Uterus (tissue), 3 donors: ENCODE measurements at regions not wholly inside any gene's neighbourhood (a gene's known extent, or its start where the extent isn't known, plus 50 kb on each side); places are given as distances from the start of the nearest gene placed in this dataset.

ENCODE experiments used
- DNase-seq, 2 donors: peaks; one replicate each; pipeline ENCODE4 v3.0.0-alpha.2; 2019 to 2020
- H3K27ac ChIP-seq, 2 donors: fragments of 200-600 bp; sonication (generic); 1 replicate in 1 of 2; 2 replicates in 1 of 2; pipeline ENCODE4 v1.5.1; 2016 to 2018
- H3K27me3 ChIP-seq, 2 donors: fragments of 200-600 bp; sonication (generic); one replicate each; pipeline ENCODE4 v1.5.1; 2018 to 2019; ENCODE audit warnings: control low read depth in 1 of 2
- H3K36me3 ChIP-seq, 2 donors: fragments of 200-600 bp; sonication (generic); one replicate each; pipeline ENCODE4 v1.5.1; 2019; ENCODE audit warnings: control low read depth in 1 of 2
- H3K4me1 ChIP-seq, 2 donors: fragments of 200-600 bp; sonication (generic); one replicate each; pipeline ENCODE4 v1.5.1; 2018 to 2019; ENCODE audit warnings: control low read depth in 1 of 2
- H3K4me3 ChIP-seq, 2 donors: fragments of 200-600 bp; sonication (generic); 1 replicate in 1 of 2; 2 replicates in 1 of 2; pipeline ENCODE4 v1.5.1; 2018 to 2019; ENCODE audit warnings: mild to moderate bottlenecking in 1 of 2
- H3K9me3 ChIP-seq, 2 donors: fragments of 200-600 bp; sonication (generic); one replicate each; pipeline ENCODE4 v1.5.1; 2019; ENCODE audit warnings: control low read depth in 1 of 2
- CTCF ChIP-seq, 4 experiments: fragments of 200-600 bp in 2 of 4; fragments of 450-650 bp in 2 of 4; sonication (generic) in 2 of 4; IDR thresholded peaks; one replicate each; pipeline ENCODE4 v1.5.1; 2016 to 2019; ENCODE audit warnings: antibody characterized with exemption in 4 of 4, mild to moderate bottlenecking in 2 of 4, moderate library complexity in 1 of 4
- POLR2A ChIP-seq, 2 donors: fragments of 450-650 bp; IDR thresholded peaks; one replicate each; pipeline ENCODE4 v1.6.1; 2016; ENCODE audit warnings: antibody characterized with exemption in 2 of 2, mild to moderate bottlenecking in 1 of 2, moderate library complexity in 1 of 2
- intact Hi-C: fragments of 100-400 bp; cut with DNase I; formaldehyde crosslinking; loops from one replicate; pipeline ENCODE4 v1.15.1; 2023; ENCODE audit warnings: low total_unique reads
- donor health status: DM: yes; HTN: yes; CAD: no.

- Histone ChIP-seq H3K4me3 (no peak overlapping the region), H3K27ac (no peak overlapping the region), H3K4me1 (no peaks in the 10 kb centered on the region), H3K36me3 (no peaks in the 10 kb centered on the region), H3K9me3 (no peaks in the 10 kb centered on the region), H3K27me3 (no peaks in the 10 kb centered on the region)
- DNase-seq, result no peak
- TF ChIP-seq POLR2A (IDR thresholded peaks at IDR 0.05), result no peak
- TF ChIP-seq CTCF (IDR thresholded peaks at IDR 0.05), result no peak
- intact Hi-C loops, result no loop called here
Measured at GRCh38 chr5:8239198-8239597, 370.2 kb downstream of the MTRR start.

GRCh38 chr5:8239646-8240045, 370.7 kb downstream of the MTRR start:
- Histone ChIP-seq H3K9me3 (no peaks in the 10 kb centered on the region), H3K4me3 (no peak overlapping the region), H3K27me3 (no peaks in the 10 kb centered on the region), H3K36me3 (no peaks in the 10 kb centered on the region), H3K4me1 (no peaks in the 10 kb centered on the region), H3K27ac (no peak overlapping the region)
- TF ChIP-seq POLR2A (IDR thresholded peaks at IDR 0.05), result no peak
- no peak for TF ChIP-seq CTCF (IDR thresholded peaks at IDR 0.05)
- no peak for DNase-seq
- intact Hi-C loops, result no loop called here

GRCh38 chr5:8241076-8241475, 372.1 kb downstream of the MTRR start:
- Histone ChIP-seq H3K4me1 (no peaks in the 10 kb centered on the region), H3K27me3 (no peaks in the 10 kb centered on the region), H3K9me3 (no peaks in the 10 kb centered on the region), H3K4me3 (no peak overlapping the region), H3K36me3 (no peaks in the 10 kb centered on the region), H3K27ac (no peak overlapping the region)
- DNase-seq, result no peak
- TF ChIP-seq CTCF (IDR thresholded peaks at IDR 0.05), result no peak
- no peak for TF ChIP-seq POLR2A (IDR thresholded peaks at IDR 0.05)
- intact Hi-C loops, result no loop called here

- DNase-seq, result no peak
Measured at GRCh38 chr5:8241558-8241957, 372.6 kb downstream of the MTRR start.

More at GRCh38 chr5:8241558-8241957, 372.6 kb downstream of the MTRR start:
- no peak overlapping the region for H3K27ac ChIP-seq
- H3K4me1 ChIP-seq, result no peaks in the 10 kb centered on the region
- no peaks in the 10 kb centered on the region for H3K9me3 ChIP-seq
- H3K36me3 ChIP-seq, result no peaks in the 10 kb centered on the region
- no peak overlapping the region for H3K4me3 ChIP-seq
- no peaks in the 10 kb centered on the region for H3K27me3 ChIP-seq
- TF ChIP-seq POLR2A (IDR thresholded peaks at IDR 0.05), result no peak
- TF ChIP-seq CTCF (IDR thresholded peaks at IDR 0.05), result no peak
- intact Hi-C loops, result no loop called here
